ENCODE measurements at regions not wholly inside any gene's neighbourhood (a gene's known extent, or its start where the extent isn't known, plus 50 kb on each side); places are given as distances from the start of the nearest gene placed in this dataset.
"Not testable (repeated sequence)": the region's sequence is repeated elsewhere in the genome, so short reads cannot be mapped to it uniquely, and the experiment has no call there.

- no peaks in the 10 kb centered on the region for H3K9me3 ChIP-seq
- peaks cover under 1% of the 10 kb centered on the region for H3K27me3 ChIP-seq
- TF ChIP-seq, protein P1, sequence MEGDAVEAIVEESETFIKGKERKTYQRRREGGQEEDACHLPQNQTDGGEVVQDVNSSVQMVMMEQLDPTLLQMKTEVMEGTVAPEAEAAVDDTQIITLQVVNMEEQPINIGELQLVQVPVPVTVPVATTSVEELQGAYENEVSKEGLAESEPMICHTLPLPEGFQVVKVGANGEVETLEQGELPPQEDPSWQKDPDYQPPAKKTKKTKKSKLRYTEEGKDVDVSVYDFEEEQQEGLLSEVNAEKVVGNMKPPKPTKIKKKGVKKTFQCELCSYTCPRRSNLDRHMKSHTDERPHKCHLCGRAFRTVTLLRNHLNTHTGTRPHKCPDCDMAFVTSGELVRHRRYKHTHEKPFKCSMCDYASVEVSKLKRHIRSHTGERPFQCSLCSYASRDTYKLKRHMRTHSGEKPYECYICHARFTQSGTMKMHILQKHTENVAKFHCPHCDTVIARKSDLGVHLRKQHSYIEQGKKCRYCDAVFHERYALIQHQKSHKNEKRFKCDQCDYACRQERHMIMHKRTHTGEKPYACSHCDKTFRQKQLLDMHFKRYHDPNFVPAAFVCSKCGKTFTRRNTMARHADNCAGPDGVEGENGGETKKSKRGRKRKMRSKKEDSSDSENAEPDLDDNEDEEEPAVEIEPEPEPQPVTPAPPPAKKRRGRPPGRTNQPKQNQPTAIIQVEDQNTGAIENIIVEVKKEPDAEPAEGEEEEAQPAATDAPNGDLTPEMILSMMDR (IDR thresholded peaks at IDR 0.05): no peak
- TF ChIP-seq EP300 (IDR thresholded peaks at IDR 0.05) (no peak), POLR2AphosphoS5 (IDR thresholded peaks at IDR 0.05) (no peak), POLR2A (IDR thresholded peaks at IDR 0.05) (no peak)
- WGBS, 2 donors (ENCODE audit: low coverage in 1 of 2): 85 to 97% methylated on average over 4 to 5 of the region's 5 CpGs
- ATAC-seq: no peak
- no peaks in the 10 kb centered on the region for H3K4me1 ChIP-seq
- no peak overlapping the region for H3K27ac ChIP-seq
- no peak overlapping the region for H3K4me3 ChIP-seq
- H3K36me3 ChIP-seq: no peaks in the 10 kb centered on the region
Observed at GRCh38 chr7:76142861-76143260, 58.8 kb upstream of the SRRM3 start.

DNA sequence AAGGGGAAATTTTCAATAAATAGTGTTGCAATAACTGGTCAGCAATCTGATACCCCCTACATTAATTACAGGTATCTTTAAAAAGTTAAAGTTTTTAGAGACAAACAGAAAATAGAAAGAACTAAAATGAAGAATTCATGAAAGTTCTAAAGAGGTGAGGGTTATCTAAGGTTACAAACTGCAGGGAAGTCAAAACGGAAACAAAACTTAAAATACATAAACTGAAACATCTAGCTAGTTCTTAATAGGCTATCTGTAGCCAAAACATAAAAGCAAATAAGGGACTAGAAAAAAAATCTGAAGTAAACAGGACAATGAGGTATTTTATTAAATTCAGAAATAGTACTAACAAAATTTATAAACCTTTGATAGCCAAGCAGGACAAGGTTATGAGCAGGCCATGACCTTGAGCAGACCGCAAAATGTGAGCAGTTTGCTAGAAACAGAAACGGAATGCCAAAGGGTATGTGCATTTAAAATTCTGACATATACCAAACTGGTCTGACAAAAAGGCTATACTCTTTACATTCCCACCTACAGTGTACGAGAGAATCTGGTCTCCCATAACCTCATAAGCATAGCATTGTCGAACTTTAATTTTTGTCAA, 56.9 kb upstream of the SRRM3 start:
- WGBS, 2 donors (ENCODE audit: low coverage in 1 of 2): 66 to 70% methylated on average over 5 of the region's 5 CpGs
- not testable (repeated sequence) for H3K36me3 ChIP-seq, H3K4me3 ChIP-seq, H3K27ac ChIP-seq, ATAC-seq, H3K9me3 ChIP-seq, H3K4me1 ChIP-seq, H3K27me3 ChIP-seq

- ATAC-seq: no peak
- H3K4me1 ChIP-seq: no peaks in the 10 kb centered on the region
- H3K36me3 ChIP-seq: no peaks in the 10 kb centered on the region
- TF ChIP-seq, protein P1 (IDR thresholded peaks at IDR 0.05): no peak
- TF ChIP-seq EP300 (IDR thresholded peaks at IDR 0.05) (no peak), POLR2AphosphoS5 (IDR thresholded peaks at IDR 0.05) (no peak), POLR2A (IDR thresholded peaks at IDR 0.05) (no peak)
- 50 to 94% methylated on average over 2 to 4 of the region's 4 CpGs for WGBS, 2 donors (ENCODE audit: low coverage in 1 of 2)
- H3K9me3 ChIP-seq: no peaks in the 10 kb centered on the region
- peaks cover 20% of the 10 kb centered on the region for H3K27me3 ChIP-seq
- H3K4me3 ChIP-seq: no peak overlapping the region
- H3K27ac ChIP-seq: no peak overlapping the region
Observed at GRCh38 chr7:76146374-76146773, 55.3 kb upstream of the SRRM3 start.

DNA sequence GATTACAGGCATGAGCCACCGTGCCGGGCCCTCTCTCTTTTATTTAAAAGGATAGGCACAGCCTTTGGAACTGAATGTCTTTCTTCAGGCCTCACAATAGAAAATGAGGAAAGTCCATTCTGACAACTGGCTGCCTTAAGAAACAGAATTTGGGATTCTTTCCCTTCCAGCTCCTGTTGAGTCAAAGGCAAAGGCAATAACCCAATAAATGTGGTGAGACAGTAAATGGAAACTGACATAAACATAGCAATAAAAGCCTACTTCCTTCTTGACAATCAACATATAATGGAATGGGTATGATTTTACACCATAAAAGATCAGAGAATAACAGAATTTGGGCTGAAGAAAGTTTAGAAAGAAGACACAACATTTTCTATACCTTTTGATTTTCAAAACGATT, 52.7 kb upstream of the SRRM3 start:
- H3K4me3 ChIP-seq, H3K36me3 ChIP-seq, H3K27ac ChIP-seq, H3K4me1 ChIP-seq, H3K9me3 ChIP-seq, ATAC-seq: not testable (repeated sequence)
- WGBS, 2 donors (ENCODE audit: low coverage in 1 of 2): 98% methylated on average over 3 of the region's 3 CpGs; no CpG with 5 or more reads in 1 of the 2 donors
- H3K27me3 ChIP-seq: peaks cover 22% of the 10 kb centered on the region

GRCh38 chr7:76149847-76150691, 51.6 kb upstream of the SRRM3 start:
- Histone ChIP-seq H3K27me3 (peaks cover 22% of the 10 kb centered on the region), H3K4me1 (no peaks in the 10 kb centered on the region), H3K27ac (no peak overlapping the region), H3K4me3 (peak overlapping the region in 1 of 2 donors; percentile 6), H3K9me3 (no peaks in the 10 kb centered on the region), H3K36me3 (no peaks in the 10 kb centered on the region)
- TF ChIP-seq POLR2A (IDR thresholded peaks at IDR 0.05) (no peak), POLR2AphosphoS5 (IDR thresholded peaks at IDR 0.05) (no peak), EP300 (IDR thresholded peaks at IDR 0.05) (no peak)
- TF ChIP-seq, protein P1 (IDR thresholded peaks at IDR 0.05): no peak
- no peak for ATAC-seq
- no CpG with 5 or more reads among the region's 53 CpGs for WGBS, 2 donors (ENCODE audit: low coverage in 1 of 2)
